ENCODE measurements at regions not wholly inside any gene's neighbourhood (a gene's known extent, or its start where the extent isn't known, plus 50 kb on each side); places are given as distances from the start of the nearest gene placed in this dataset.

DNA sequence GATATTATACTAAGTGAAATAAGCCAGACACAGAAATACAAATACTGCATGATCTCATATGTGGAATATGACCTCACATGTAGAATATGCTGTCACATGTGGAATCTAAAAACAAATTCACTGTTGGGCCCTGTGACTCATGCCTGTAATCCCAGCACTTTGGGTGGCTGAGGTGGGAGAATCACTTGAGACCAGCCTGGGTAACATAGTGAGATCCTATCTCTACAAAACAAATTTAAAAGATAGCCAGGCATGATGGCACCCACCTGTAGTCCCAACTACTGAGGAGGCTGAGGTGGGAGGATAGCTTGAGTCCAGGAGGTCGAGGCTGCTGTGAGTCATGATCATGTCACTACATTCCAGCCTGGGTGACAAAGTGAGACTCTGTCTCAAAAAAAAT lies 160.3 kb downstream of the PTEN start:
- DNase-seq (ENCODE audit: low read depth): no peak

DNA sequence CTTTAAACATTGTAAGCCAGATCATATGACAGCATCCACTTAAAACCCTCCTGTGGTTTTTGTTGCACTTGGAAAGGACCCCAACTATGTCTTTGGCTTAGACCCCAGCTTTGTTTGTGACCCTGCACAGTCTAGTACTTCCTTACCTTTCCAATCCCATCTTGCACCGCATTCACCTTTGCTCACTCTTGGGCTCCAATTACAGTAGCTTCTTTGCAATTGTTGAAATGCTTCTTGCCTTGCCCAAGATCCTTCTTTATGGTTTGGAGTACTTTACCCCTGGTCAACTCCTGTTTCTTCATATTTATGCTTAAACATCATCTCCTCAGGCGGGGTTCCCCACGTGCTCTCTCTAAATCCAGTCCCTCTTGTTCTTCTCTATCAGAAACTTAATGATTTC lies 162.6 kb downstream of the PTEN start:
- no peak for DNase-seq (ENCODE audit: low read depth)

- DNase-seq (ENCODE audit: low read depth): no peak
These were observed 164.1 kb downstream of the PTEN start for GRCh38 chr10:88027570-88027969.

GRCh38 chr10:88028072-88028471 lies 164.6 kb downstream of the PTEN start:
- no peak for DNase-seq (ENCODE audit: low read depth)

- DNase-seq (ENCODE audit: low read depth): no peak
These were observed 165.2 kb downstream of the PTEN start for GRCh38 chr10:88028654-88029053.

GRCh38 chr10:88032566-88032965 lies 169.1 kb downstream of the PTEN start:
- DNase-seq (ENCODE audit: low read depth): no peak

DNA sequence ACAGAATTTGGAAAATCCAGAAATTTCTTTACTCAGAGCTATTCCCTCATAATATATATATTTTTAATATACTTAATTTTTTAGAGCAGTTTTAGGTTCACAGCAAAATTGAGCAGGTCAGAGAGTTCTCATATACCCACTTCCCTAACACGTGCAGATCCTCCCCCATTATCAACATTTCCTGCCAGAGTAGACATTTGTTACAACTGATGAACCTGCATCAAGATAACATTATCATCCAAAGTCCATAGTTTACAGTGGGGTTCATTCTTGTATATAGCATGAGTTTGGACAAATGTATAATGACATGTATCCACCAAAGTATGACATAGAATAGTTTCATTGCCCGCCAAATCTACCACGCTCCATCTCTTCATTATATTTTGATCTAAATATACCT lies 170.0 kb downstream of the PTEN start:
- no peak for DNase-seq (ENCODE audit: low read depth)

DNA sequence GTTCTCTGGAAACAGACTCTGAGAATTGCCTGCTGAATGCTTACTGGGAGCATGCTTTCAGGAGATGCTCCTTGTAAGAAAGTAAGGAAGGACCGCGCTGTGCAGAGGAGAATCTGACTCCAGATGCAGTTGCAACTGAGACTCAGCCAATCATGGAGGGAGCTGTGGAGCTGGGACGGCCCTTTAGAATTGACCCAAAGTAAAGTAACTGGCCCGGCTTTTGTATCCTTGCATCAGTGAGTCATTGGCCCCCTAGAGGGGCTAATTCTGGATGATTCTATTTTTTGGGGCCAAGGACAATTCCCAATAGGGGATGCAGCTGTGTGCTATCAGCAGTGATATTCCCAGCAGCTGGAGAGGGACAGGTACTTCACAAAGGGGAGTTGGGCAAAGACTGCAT lies 170.4 kb downstream of the PTEN start:
- no peak for DNase-seq (ENCODE audit: low read depth)

- DNase-seq (ENCODE audit: low read depth): no peak
These were observed 172.7 kb downstream of the PTEN start for GRCh38 chr10:88036126-88036525.

GRCh38 chr10:88037623-88038022 lies 174.2 kb downstream of the PTEN start:
- DNase-seq (ENCODE audit: low read depth): no peak

DNA sequence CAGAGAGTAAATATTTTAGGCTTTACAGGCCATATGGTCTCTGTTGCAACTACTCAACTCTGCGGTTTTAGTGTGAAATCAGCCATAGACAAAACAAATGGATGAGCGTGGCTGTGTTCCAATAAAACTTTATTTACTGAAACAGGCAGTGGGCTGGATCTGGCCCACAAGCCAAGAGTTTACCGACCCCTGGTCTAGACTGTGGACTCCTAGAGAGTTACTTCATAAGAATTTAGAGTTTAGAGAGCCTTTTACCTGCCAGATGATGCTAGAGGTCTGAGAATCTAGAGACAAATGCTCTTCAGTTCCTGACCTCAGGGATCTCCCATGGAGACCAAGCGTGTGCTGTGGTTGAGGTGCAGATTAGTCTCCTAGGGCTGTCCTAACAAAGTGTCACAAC lies 174.8 kb downstream of the PTEN start:
- DNase-seq (ENCODE audit: low read depth): no peak

GRCh38 chr10:88039496-88040200 lies 176.2 kb downstream of the PTEN start:
- no peak for DNase-seq (ENCODE audit: low read depth)

GRCh38 chr10:88041243-88042159 lies 178.1 kb downstream of the PTEN start:
- DNase-seq (ENCODE audit: low read depth): no peak

DNA sequence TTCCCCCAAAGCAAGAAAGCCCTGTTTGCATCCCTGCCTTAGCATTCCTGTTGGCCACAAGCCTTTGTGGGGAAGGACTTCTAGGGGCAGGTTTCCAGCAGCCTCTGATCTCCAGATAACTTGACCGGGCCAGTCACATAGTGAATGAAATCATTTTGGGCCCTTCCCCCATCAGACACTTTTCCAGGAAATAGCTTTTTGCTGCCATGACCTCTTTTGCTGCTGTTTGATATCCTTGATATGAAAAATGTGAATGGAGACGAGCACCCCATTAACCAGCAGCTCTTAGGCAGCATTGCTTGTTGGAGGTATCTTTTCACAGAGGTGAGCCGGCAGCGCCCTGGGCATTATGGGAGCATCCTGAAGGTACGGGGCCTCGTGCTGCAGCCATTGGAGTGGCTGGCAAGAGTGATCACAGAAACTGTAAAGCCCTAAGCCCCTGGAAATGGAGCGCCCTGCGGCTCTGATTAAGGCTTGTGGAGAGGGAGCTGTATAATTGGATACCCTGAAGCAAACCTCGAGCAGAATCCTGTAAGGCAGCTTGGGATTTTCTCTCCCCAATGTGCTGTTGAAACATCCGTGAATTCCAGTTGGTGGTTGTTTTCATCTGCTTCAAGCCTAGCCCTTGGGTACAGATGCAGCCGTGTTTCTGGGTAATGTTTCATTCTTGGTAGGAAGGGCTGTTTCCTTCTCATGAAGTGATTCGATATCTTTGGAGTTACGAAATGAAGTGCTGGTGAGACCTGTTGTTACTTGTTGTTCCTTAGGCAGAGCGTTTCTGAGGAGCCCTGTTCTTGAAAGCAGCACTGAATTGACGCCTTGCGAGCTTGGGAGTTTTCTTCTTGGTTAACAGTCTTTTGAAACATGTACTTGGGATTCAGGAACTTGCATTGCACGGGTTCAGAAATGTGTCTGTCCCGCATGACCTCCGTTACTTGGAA lies 179.0 kb downstream of the PTEN start:
- DNase-seq (ENCODE audit: low read depth): no peak

DNA sequence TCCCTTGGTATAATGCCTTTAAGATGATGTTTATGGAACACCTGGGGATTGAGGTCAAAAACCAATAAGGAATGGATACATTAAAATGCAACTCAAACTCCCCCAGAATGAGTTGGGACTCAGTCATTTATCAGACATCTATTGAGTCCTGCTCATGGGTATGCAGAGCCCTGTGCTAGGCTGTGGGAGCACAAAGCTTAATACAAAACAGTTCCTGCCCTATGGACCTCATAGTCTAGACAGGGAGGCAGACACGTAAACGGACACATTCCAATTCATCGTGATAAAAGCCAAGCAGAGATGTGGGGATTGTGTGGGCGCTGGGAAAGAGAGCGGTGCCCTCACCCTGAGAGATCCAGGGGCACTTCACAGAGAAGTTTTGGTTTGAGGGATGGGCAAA lies 181.7 kb downstream of the PTEN start:
- DNase-seq (ENCODE audit: low read depth): no peak

- no peak for DNase-seq (ENCODE audit: low read depth)
These were observed 182.4 kb downstream of the PTEN start for GRCh38 chr10:88045656-88046415.

DNA sequence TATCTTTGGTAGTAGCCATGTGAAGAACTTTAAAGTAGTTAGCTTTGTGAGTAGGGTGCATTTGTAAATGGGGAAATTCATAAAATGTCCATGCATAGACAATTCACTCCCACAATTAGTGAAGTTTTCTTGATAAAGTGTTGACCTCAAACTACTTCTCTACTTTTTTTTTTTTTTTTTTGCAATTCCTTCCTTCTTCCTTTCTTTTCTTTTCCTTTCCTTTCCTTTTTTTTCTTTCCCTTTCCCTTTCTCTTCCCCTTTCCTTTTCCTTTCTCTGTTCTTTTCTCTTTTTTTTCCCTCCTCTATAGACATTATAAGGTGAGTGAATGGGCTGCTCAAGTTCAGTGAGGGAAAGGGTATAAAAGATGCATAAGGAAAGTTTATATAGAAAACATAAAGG lies 184.2 kb downstream of the PTEN start:
- no peak for DNase-seq (ENCODE audit: low read depth)

DNA sequence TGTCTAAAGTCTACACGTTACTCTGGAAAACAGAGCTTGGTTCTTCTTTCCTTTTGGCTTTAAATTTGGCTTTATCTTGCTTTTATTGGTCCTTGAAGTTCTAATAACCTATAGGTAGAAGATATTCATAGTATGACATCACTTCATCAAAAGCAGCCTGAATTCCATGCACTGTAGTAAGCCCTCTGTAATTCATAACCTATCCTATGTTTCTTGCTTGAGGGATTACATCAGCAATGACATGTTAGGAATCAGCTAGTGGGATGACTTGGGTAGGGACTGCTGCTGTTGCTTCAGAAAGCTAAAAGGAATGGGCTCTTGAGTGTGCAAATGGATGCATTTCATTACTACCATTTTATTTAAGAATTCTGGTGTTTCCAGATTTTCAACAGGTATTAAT lies 184.9 kb downstream of the PTEN start:
- no peak for DNase-seq (ENCODE audit: low read depth)

GRCh38 chr10:88049204-88049603 lies 185.8 kb downstream of the PTEN start:
- no peak for DNase-seq (ENCODE audit: low read depth)

DNA sequence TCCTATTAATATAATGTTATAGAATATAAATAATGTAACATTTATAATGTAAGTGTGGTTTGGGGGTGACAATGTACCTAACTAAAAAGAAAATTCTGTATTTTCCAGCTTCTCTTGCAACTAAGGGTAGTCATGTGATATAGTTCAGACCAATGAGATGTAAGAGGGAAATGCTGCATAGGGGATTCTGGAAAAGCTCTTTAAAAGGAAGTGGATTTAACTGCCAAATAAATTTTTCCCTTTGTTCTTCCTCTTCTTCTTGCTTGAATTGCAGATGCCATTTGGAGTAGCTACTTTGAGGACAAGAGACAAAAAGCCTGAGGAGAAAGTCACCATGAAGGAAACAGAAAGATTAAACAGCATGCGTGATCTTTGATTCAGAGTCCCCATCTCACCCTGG lies 194.3 kb downstream of the PTEN start:
- no peak for DNase-seq (ENCODE audit: low read depth)

DNA sequence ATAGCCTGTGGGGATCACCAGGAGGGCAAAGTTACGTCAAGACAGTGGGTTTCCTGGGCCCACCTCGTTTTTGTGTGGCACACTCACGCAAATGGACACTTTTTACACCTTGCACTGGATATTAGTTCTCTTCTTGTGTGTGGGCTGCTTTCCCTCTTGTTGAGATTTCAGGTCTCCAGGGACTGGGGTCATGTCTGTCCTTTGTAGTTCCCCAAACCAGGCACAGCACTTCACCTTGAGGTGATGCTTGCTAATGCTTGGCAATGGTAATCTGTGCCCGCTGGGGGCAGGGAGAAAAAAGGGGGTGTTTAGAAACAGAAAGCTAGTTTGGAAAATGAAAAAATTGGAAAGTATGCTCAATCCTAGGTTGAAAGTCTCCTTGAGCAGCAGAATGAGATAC lies 195.3 kb downstream of the PTEN start:
- DNase-seq (ENCODE audit: low read depth): no peak

DNA sequence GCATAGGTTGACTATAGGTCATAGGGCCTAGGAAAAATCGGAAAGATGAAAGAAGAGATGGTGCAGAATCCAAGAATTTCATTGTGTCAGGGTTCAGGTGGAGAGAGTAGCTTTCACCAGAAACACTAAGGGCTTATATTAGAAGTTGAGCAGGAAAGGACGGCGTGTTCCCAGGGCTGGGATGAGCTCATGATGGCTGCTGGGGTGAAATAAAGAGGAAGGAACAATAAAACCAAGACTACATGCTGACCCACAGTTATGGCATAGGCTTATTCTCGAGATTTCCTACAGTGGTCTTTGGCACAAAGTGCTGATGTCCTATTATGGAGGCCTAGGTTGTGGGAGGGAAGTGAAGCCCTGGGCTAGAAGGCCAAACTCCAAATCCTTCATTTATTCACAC lies 195.8 kb downstream of the PTEN start:
- DNase-seq (ENCODE audit: low read depth): no peak

Data from activated T-cell treated with anti-CD3 and anti-CD28 coated beads for 48 hours (primary cell).